ENCODE measurements at regions not wholly inside any gene's neighbourhood (a gene's known extent, or its start where the extent isn't known, plus 50 kb on each side); places are given as distances from the start of the nearest gene placed in this dataset.
"Not testable (repeated sequence)": the region's sequence is repeated elsewhere in the genome, so short reads cannot be mapped to it uniquely, and the experiment has no call there.

DNA sequence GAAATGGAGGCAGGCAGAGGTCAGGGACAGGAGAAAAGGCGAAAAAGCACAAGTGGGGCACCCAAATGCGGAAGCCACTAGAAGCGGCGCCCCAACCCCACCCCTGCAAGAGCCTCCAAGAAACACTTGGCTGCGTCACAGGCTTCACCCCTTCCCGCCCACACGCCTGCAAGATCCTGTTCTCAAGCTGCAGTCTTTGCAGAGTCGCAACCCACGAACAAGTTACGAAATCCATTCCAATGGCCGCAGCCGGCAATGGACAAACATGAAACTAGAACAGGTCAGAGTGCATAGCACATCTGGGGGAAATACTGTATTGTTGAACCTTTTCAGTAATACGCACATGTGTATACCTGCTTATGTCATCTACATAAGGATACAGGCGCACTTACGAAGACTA is 103.6 kb downstream of the PSMG1 start:
- DNase-seq, result no peak

DNA sequence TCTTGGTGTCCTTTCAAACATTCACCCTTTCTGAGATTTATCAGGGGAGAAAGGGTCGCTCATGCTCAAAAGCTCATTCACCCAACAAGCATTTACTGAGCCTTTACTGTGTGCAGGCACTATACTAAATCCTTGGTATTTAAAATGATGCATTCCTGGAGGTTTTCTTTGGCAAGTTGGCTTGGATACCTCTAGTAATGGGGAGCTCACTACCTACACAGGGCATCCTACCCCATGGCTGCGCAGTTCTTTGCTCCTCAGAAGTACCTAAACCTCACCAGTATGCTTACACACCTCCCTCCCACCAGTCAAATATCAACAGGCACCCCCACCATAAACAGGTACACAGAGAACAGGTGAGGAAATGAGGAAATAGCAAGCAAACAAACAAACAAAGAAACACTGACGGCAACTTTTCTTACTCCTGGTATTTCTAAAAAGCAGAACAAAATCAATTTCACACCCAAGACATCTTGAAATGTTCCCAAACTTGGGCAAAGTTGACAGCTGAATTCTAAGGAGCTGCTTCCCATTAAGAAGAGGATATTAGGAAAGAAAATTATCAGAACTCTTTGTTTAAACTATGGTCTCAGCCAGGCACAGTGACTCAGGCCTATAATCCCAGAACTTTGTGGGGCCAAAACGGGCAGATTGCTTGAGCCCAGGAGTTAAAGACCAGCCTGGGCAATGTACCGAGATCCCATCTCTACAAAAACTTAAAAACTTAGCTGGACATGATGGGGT is 104.8 kb downstream of the PSMG1 start:
- no peak for DNase-seq

DNA sequence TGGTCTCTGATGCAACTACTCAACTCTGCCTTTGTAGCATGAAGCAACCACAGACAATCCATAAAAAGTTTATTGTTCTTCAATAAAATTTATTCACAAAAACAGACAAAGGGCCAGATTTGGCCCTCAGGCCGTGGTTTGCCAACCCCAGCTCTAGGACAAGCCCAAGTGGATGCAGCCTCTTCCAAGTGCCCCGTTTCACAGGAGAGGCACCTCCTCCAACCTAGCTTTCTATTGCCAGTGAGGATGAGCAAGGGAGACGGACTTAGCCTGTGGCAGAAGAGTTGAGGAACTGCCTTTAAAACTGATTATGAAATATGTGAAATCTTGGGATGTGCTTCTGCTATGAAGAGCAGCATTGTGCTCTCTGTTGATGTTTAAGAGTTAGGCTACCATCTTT is 105.4 kb downstream of the PSMG1 start:
- DNase-seq, result no peak

DNA sequence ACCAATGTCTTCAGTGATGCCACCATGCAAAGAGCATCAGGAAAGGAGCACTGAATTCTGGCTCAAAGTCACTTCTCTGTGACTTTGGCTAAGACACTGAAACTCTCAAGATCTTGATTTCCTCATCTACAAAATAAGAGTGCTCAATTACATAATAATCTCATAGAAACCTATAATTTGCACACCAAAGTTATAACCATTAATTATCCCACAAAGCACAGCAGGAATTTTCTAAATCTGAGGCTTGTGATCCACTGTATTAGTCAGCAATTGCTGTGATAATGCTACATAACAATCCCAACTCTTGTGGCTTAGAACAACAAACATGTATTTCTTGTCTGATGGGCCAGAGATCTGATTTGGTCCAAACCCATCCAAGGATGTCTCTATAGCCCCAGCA is 108.7 kb downstream of the PSMG1 start:
- no peak for DNase-seq

DNA sequence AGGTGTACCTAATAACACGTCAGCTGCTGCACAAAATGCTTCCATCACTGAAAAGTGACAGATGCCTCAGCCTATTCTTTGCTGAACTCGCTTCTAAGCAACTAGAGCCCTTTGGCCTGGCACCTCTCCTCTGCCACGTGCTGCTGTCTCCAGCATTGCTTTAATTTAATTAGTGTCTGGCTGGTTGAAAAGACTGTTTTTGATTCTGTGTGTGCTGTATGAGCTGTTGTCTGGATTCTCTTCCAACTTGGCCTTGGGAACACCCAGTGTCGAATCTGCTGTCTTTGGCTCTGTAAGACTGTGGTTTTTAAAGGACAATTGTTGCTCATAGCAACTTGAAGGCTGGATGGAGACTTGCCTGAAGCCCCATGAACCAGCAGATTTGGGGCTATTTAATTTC is 109.5 kb downstream of the PSMG1 start:
- DNase-seq, result no peak

DNA sequence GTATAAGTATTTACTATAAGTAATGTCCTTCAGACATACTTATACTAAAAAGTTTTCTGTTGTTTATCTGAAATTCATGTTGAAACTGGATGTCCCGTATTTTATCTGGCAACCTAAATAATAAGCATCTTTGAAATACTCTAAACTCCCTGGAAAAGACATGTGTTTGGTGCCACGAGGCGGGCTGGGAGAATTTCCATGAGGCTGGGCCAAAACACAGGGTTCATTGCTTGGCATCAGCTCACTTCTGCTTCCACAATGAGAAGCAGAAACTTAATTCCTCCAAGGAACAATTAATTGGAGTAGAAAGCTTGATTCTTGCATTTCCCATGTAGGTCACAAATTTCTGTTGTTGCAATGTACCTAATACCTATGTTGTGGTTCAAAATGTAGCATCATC is 110.2 kb downstream of the PSMG1 start:
- DNase-seq, result no peak

DNA sequence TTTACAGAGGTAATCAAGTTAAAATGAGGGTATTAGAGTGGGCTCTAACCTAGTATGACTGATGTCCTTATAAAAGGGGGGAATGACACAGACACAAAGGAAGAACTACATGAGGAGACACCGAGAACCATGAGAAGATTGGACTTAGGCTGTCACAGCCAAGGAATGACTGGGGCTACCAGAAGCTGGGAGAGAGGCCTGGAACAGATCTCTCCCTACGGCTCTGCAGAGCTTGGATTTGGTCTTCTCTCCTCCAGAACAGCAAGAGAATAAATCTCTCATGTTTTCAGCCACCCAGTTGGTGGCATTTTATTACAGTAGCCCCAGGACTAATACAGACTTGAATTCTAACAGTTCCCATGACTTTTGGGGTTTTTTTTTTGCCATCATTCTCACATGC is 110.8 kb downstream of the PSMG1 start:
- no peak for DNase-seq

DNA sequence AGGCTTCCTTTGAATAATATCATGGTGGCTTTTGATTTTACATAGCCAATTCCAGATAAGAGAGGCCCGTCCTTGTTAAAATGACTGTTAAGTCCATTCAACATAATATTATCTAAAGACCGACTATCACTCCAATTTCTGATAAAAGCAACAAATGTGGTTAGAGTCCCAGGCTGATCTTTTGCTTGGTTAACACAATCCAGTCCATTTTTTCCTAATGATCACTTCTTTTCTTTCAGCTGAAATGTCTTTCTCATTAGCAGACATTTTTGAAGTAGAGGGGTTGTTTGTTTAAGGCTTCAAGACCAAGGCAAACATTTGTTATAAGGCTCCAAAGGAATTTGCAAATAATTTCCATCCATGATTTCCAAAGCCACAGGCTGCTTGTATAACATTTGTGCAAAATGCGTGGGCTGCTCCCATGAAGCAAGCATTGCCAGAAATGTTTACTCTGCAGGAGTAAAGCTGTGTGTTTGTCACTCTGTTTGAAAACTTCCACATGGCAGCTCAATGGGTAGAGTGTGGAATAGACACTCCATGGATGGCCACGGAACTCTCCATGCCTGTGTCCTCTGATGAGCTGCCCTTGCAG is 111.5 kb downstream of the PSMG1 start:
- no peak for DNase-seq

DNA sequence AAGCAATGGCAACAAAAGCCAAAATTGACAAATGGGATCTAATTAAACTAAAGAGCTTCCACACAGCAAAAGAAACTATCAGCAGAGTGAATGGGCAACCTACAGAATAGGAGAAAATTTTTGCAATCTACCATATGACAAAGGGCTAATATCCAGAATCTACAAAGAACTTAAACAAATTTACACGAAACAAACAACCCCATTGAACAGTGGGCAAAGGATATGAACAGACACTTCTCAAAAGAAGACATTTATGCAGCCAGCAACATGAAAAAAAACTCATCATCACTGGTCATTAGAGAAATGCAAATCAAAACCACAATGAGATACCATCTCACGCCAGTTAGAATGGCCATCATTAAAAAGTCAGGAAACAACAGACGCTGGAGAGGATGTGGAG is 113.4 kb downstream of the PSMG1 start:
- not testable (repeated sequence) for DNase-seq

DNA sequence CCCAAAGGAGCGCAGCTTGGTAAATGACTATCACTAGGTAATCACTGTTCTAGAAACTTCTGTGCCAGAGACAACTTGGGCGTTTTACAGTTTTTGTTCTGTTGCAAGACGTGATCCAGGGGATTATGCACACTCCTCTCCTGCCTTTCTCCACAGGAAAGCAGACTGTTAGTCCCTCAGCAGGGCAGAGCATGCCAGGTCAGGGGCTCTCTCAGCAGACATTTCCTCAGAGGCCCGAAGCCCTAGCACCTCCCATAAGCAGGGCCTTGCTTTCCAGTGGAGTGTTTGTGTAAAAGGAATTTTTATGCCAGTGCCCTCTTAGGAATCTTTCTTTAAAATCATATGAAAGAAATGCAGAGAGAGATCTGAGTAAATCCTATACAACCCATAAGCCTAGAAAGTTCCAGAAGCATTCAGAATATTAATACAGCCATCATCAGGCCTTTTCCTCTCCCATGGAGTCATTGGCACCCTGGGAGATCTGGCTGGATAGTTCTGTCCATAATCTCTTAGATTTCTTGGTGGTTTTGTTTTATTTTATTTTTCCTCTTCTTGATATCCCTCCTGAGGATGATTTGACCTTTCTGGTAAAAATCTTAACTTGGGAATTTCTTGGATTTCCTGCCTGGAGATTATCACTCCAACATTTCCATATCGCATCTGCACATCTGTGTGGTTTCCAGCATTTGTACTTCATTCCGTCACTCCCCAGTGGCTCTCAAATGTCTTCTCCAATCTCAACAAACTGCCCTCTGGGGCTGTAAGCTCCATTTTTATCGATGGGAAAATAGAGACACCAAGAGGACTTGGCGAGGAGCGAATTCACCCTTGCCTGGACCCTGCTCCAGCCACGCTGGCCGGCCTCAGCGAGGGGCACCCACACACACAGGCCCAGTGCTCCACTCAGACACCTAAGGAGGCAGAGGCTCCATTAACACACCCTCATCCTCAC is 116.1 kb downstream of the PSMG1 start:
- DNase-seq, result no peak

DNA sequence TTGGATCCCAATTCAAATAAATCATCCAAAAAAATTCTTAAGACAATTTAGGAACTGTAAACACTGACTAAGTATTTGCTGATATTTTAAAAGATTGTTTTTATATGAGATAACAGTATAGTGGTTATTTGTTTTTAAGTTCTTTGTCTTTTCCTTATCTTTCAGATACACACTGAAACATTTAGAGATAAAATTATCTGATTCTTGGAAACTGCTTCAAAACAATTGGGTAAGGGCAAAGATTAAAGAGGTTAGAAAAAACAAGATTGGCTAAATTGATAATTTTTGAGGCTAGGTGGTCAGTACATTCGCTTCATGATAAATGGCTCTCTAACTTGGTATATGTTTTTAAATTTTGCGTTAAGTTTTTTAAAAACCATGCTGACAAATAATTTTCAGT is 117.3 kb downstream of the PSMG1 start:
- DNase-seq, result no peak

DNA sequence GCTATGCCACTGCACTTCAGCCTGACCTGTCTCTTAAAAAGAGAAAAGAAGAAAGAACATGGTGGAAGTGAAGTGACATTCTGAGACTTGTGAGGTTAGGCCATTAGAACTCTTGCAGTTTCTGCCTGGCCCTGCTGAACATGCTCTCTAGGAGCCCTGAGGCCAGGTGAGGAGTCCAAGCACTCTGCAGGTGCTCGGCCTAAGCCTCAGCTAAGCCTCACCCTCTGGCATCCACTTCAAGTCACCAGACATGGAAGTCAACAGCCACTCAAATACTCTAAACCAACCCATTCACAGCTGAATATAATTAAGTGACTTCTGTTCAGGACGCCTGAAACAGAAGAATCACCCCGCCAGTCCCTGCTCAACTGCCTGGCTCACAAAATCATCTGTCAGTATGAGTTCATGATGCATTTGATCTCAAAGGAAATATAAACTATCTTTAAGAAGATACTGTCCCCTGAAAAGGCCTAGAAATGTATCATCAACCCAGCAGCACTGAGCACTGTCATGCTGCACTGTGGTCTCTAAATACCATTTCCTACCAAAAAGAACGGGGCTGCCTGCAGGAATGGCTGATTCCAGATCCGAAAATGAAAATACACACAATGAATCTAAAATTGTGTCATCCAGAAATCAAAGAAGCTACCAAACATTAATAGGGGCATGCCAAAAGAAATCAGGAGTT is 118.8 kb downstream of the PSMG1 start:
- no peak for DNase-seq

DNA sequence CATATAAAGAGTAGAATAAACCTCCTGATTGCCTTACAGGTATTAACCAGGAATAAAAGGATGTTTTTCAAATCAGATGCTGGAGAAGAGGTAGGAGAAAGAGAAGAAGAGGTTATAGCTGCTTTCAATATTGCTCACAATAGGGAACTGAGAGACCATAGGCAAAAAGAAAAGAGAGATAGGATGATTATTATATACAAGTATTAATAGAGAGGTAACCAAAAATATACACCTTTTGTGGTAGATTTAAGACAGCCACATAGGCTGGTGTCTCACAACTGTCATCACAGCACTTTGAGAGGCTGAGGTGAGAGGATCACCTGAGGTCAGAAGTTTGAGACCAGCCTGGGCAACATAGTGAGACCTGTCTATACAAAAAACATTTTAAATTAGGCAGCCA is 119.7 kb downstream of the PSMG1 start:
- no peak for DNase-seq

DNA sequence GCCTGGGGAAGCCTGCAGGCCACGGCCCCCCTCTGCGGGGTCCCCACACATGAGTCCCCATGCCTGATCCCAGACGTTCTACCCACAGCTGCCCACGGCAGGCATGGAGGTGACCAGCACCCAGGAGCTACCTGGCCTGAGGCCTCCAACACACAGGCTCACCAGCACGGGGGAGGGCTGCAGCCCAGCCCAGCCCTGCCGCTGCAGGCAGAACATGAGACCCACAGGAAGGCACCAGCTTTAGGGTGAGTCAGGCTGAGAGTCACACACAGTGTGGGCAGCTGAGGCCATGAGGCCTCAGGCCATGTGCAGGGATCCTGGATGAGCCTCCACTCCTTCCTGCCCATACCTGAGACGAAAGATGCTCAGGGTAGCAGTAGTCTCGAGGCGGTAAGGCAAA is 121.1 kb downstream of the PSMG1 start:
- DNase-seq, result peak; percentile 11

DNA sequence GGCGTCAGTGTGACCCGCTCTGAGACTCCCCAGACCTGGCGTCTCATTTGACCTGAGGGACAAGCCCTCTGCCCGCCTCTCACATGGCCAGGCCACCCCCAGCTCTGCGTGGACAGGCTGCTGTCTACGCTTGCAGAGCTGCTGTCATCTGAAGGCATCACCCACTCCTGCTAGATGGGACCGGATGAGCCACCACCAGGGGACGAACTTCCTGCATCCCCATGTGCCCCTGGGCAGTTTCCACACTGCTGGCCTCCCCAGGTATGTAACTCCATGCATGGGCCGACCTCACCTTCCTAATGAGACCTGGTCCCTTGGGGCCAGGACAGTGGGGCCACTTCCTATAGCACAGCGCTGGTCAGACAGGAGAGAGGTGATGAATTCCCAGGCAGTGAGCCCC is 121.5 kb downstream of the PSMG1 start:
- DNase-seq, result no peak

DNA sequence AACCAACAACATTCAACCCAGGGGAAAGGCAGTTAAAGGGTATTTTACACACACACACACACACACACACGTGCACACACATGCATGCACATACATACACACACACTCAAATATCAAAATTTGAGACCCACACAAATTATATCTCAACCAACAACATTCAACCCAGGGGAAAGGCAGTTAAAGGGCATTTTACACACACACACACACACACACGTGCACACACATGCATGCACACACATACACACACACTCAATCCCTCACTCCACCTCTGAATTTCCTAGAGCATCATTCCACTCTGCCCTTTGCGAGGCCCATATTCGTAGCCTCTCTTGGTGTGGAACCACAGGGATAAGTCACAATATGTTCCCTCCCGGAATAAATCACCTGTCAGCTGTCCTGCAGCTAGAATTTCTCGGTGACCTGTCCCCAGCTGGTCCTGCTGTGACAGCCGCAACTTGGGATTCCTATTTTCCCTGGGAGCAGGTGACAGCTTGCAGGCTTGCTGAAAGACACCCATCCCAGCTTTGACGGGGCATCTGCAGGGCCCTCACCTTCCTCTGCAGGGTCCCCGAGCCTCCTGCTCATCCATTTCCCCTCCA is 122.7 kb downstream of the PSMG1 start:
- DNase-seq, result no peak

DNA sequence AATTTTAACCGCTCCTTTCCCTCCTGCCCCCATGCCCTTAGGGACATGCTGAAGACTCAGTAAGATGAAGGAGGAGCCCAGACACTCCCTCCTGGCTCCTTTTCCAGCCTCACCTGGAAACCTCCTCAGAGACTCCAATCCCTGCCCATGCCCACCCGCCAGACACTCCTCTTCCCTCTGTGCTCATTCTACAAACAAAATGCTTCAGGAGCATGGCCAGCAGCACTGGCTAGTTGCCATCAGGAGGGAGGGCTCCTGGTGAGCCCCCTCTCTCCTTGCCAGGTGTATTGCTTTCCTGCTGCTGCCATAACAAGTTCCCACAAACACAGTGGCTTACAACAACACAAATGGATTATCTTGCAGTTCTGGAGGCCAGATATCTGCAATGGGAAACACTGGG is 126.1 kb downstream of the PSMG1 start:
- DNase-seq, result no peak

DNA sequence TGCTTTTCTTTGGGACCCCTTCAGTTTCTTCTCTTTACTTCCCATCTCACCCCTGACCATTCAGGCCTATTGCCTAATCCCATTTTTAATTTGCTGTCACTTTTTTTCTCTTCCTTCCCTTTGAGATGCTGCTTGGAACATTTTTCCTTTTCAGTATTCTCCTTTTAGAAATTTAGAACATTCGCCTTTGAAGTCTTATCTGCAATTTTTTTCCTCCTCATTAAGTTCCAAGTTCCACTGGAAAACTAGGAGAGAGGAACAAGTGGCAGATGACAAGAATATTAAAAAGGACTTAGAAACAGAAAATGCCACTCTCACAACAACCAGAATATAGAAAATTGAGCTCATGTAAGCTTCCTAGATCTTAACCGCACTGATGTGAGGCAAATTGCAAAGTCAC is 126.6 kb downstream of the PSMG1 start:
- DNase-seq, result no peak

DNA sequence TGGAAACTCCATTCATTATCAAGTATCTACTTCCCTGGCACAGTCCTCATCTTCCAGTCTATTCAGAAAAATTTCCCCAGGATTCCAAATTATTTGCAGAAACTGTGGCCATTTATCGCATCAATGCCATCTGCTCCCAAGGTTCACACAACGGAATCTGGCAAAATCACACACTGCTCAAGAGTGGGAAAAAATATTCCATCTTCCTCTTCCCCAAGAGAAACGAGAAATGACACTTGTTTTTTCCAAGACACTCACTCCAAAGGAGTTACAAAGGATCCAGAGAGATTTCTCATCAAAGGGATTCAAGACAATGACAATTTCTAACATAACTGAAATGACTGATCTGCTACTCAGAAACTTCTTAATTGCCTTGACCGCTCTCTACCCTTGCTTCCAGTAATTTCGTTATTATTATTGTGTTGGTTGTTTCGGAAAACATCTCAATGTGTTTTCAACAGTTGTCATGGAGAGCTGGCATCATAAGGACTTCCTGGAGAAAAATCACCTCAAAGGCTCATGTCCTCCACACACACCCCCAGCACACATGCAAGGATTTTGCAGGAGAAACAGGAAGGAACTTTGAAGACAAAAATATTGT is 128.0 kb downstream of the PSMG1 start:
- no peak for DNase-seq

DNA sequence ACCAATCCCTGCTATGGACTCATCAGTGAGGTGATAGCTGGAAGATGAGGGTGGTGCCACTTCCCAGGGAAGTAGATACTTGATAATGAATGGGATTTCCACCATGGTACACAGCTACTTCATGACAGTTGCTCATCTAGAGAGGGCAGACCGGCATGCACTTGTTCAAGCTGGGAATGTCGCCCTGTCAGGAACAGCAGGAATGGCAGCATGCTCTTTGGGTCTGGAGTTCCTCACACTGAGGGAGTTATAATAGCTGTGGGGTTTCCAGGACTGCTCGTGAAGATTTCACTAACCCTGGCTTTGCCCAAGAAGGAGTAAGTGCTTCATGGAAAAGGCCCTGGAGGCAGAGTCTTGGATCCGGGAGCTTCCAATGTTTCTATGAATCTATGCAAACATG is 129.2 kb downstream of the PSMG1 start:
- DNase-seq, result no peak

DNA sequence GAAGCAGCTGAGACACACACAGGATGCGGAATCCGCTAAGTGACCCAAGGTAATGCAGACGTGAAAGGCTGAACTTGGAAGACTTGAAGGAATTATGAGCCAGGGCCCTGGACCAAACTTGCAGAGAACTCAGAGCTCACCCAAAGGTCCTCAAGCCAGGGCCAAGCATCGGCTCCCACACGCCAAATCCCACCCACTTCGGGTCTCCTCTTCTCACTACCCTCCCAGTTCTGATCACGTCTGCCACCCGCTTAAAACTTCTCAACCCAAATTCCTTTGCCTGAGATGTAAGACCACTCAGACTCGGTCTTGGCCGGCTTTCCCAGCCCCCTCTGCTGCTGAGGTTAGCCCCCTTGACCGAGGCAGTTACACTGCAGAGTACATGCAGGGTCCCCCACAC is 130.1 kb downstream of the PSMG1 start:
- DNase-seq, result no peak

DNA sequence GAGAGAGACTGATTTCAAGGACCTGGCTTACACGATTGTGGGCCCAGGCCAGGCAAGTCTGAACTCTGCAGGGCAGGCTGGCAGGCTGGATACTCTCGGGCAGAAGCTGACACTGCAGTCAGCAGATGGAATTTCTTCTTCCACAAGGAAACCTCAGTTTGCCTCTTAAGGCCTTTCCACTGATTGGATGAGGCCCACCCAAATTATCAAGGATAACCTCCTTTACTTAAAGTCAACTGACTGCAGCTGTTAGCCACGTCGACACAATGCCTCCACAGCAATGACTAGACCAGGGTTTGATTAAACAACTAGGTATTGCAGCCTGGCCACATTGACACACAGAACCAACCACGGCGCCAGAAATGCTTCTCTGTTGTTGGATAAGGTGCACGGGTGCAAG is 130.5 kb downstream of the PSMG1 start:
- no peak for DNase-seq

DNA sequence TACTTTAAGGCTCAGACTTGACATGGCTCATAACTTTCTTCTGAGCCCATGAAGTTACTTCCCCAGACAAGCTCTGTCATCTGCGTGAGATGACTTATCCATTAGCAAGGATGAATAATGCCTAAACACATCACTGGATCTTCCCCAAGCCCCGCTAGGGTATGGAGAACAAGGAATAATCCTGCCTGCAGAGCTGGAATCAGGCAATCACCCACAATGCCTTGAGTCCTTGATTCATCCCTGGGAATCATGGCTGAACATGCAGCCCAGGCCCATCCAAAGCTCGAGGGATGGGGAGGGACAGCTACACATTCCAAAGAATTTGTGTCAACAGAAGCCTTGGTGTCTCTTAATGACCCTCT is 131.7 kb downstream of the PSMG1 start:
- peak; percentile 59 for DNase-seq
